Suprapubic skin (tissue), 4 donors: ENCODE measurements at regions not wholly inside any gene's neighbourhood (a gene's known extent, or its start where the extent isn't known, plus 50 kb on each side); places are given as distances from the start of the nearest gene placed in this dataset.

Experiments
- DNase-seq, 2 donors: peaks; one replicate each; pipeline ENCODE4 v3.0.0-alpha.2; 2019; ENCODE audit warnings: low spot score in 2 of 2
- H3K27ac ChIP-seq: fragments of 200-600 bp; sonication (generic); one replicate; pipeline ENCODE4 v1.5.1; 2019
- H3K27me3 ChIP-seq: fragments of 200-600 bp; sonication (generic); one replicate; pipeline ENCODE4 v1.5.1; 2019
- H3K36me3 ChIP-seq: fragments of 200-600 bp; sonication (generic); one replicate; pipeline ENCODE4 v1.5.1; 2019
- H3K4me1 ChIP-seq: fragments of 200-600 bp; sonication (generic); one replicate; pipeline ENCODE4 v1.5.1; 2019
- H3K4me3 ChIP-seq: fragments of 200-600 bp; sonication (generic); one replicate; pipeline ENCODE4 v1.5.1; 2019; ENCODE audit warnings: mild to moderate bottlenecking
- H3K9me3 ChIP-seq: fragments of 200-600 bp; sonication (generic); one replicate; pipeline ENCODE4 v1.5.1; 2019
- EP300 ChIP-seq: sonication (generic); formaldehyde crosslinking; IDR thresholded peaks from one replicate; pipeline ENCODE4 v1.6.1; 2017; ENCODE audit warnings: antibody characterized with exemption
- POLR2A ChIP-seq, 2 donors: fragments of 450-650 bp; IDR thresholded peaks; one replicate each; pipeline ENCODE4 v1.6.1; 2017; ENCODE audit warnings: antibody characterized with exemption in 2 of 2, mild to moderate bottlenecking in 2 of 2, moderate library complexity in 2 of 2
- POLR2AphosphoS5 ChIP-seq, 3 donors: sonication (generic); formaldehyde crosslinking; IDR thresholded peaks; one replicate each; pipeline ENCODE4 v1.6.1; 2017; ENCODE audit warnings: antibody characterized with exemption in 3 of 3
- WGBS: methylation state at CpG from one replicate; pipeline ENCODE4 v1.1.5; 2018; 5-methylcytosine and 5-hydroxymethylcytosine counted together
- TF ChIP-seq, protein P1 (sequence below), 2 donors: fragments of 200-600 bp in 1 of 2; fragments of 450-650 bp in 1 of 2; sonication (generic) in 1 of 2; IDR thresholded peaks; one replicate each; pipeline ENCODE4 v1.5.1; 2016 to 2019; ENCODE audit warnings: antibody characterized with exemption in 2 of 2, mild to moderate bottlenecking in 1 of 2, moderate library complexity in 1 of 2

- TF ChIP-seq POLR2A (IDR thresholded peaks at IDR 0.05) (no peak), EP300 (no peak), POLR2AphosphoS5 (IDR thresholded peaks at IDR 0.05) (no peak)
- TF ChIP-seq, protein P1, sequence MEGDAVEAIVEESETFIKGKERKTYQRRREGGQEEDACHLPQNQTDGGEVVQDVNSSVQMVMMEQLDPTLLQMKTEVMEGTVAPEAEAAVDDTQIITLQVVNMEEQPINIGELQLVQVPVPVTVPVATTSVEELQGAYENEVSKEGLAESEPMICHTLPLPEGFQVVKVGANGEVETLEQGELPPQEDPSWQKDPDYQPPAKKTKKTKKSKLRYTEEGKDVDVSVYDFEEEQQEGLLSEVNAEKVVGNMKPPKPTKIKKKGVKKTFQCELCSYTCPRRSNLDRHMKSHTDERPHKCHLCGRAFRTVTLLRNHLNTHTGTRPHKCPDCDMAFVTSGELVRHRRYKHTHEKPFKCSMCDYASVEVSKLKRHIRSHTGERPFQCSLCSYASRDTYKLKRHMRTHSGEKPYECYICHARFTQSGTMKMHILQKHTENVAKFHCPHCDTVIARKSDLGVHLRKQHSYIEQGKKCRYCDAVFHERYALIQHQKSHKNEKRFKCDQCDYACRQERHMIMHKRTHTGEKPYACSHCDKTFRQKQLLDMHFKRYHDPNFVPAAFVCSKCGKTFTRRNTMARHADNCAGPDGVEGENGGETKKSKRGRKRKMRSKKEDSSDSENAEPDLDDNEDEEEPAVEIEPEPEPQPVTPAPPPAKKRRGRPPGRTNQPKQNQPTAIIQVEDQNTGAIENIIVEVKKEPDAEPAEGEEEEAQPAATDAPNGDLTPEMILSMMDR (IDR thresholded peaks at IDR 0.05) = no peak
- DNase-seq = no peak
- Histone ChIP-seq H3K4me1 (no peaks in the 10 kb centered on the region), H3K36me3 (no peaks in the 10 kb centered on the region), H3K4me3 (no peak overlapping the region), H3K27me3 (no peaks in the 10 kb centered on the region), H3K9me3 (no peaks in the 10 kb centered on the region), H3K27ac (no peak overlapping the region)
- 74% methylated on average over 2 of the region's 2 CpGs for WGBS
Observed at GRCh38 chr18:61057443-61057842, 275.8 kb upstream of the CDH20 start.

DNA sequence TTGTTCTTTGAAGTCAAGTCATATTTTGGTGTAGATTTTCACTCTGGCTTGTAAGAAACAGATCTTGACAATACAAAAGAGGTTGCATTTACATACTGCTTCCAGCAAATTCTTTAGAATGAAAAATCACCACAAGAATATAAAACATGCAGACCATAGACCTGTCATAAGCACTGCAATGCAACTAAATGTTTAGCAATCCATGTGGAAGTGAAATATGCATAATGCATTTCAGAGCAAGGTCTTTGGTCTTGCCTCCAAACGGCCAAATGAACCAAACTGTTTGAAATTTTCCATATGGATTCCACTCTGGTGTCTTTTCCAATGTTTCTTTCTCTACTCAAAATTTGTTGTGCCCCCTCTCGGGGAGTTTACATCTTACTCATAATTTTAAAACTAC lies 271.0 kb upstream of the CDH20 start:
- no peaks in the 10 kb centered on the region for H3K36me3 ChIP-seq
- H3K27me3 ChIP-seq = no peaks in the 10 kb centered on the region
- 61% methylated on average over 2 of the region's 2 CpGs for WGBS
- TF ChIP-seq, protein P1 (IDR thresholded peaks at IDR 0.05) = no peak
- TF ChIP-seq EP300 (no peak), POLR2A (IDR thresholded peaks at IDR 0.05) (no peak), POLR2AphosphoS5 (IDR thresholded peaks at IDR 0.05) (no peak)
- H3K9me3 ChIP-seq = no peaks in the 10 kb centered on the region
- H3K27ac ChIP-seq = no peak overlapping the region
- no peaks in the 10 kb centered on the region for H3K4me1 ChIP-seq
- H3K4me3 ChIP-seq = no peak overlapping the region
- no peak for DNase-seq

DNA sequence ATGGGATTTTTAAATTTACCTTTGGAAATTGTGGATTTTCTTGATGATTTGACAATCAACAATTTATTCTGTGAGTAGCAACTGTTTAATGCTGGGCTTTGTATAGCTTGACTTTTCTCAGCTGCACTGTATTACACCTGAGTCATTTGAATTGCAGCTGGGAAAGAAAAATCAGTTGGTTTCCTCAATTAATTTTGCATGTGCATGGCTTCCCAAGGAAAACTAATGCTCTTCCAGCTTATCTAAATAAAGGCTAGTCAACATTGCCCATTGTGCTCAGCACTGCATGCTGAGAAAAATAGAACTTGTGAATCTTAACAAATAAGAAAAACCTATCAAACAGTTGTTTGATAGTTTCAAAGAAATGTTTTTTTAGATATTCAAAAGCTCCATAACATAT lies 268.3 kb upstream of the CDH20 start:
- Histone ChIP-seq H3K27me3 (no peaks in the 10 kb centered on the region), H3K4me3 (no peak overlapping the region), H3K27ac (no peak overlapping the region), H3K4me1 (no peaks in the 10 kb centered on the region), H3K9me3 (no peaks in the 10 kb centered on the region), H3K36me3 (no peaks in the 10 kb centered on the region)
- DNase-seq = no peak
- TF ChIP-seq POLR2A (IDR thresholded peaks at IDR 0.05) (no peak), EP300 (no peak), POLR2AphosphoS5 (IDR thresholded peaks at IDR 0.05) (no peak)
- TF ChIP-seq, protein P1 (IDR thresholded peaks at IDR 0.05) = no peak

- WGBS = 80% methylated on average over 2 of the region's 2 CpGs
- Histone ChIP-seq H3K27ac (no peak overlapping the region), H3K9me3 (no peaks in the 10 kb centered on the region), H3K4me3 (no peak overlapping the region), H3K36me3 (no peaks in the 10 kb centered on the region), H3K4me1 (no peaks in the 10 kb centered on the region), H3K27me3 (no peaks in the 10 kb centered on the region)
- no peak for TF ChIP-seq EP300
- TF ChIP-seq, protein P1 (IDR thresholded peaks at IDR 0.05) = no peak
- TF ChIP-seq POLR2AphosphoS5 (IDR thresholded peaks at IDR 0.05) = no peak
- TF ChIP-seq POLR2A (IDR thresholded peaks at IDR 0.05) = no peak
- DNase-seq = no peak
Observed at GRCh38 chr18:61076986-61077385, 256.2 kb upstream of the CDH20 start.

- TF ChIP-seq POLR2AphosphoS5 (IDR thresholded peaks at IDR 0.05) (no peak), POLR2A (IDR thresholded peaks at IDR 0.05) (no peak), EP300 (no peak)
- TF ChIP-seq, protein P1 (IDR thresholded peaks at IDR 0.05) = no peak
- 78% methylated on average over 3 of the region's 3 CpGs for WGBS
- Histone ChIP-seq H3K4me3 (no peak overlapping the region), H3K36me3 (no peaks in the 10 kb centered on the region), H3K27ac (no peak overlapping the region), H3K27me3 (no peaks in the 10 kb centered on the region), H3K4me1 (no peaks in the 10 kb centered on the region), H3K9me3 (no peaks in the 10 kb centered on the region)
- DNase-seq = no peak
Observed at GRCh38 chr18:61079714-61080113, 253.5 kb upstream of the CDH20 start.
